ENCODE measurements at regions not wholly inside any gene's neighbourhood (a gene's known extent, or its start where the extent isn't known, plus 50 kb on each side); places are given as distances from the start of the nearest gene placed in this dataset.

- TF ChIP-seq, protein P1, sequence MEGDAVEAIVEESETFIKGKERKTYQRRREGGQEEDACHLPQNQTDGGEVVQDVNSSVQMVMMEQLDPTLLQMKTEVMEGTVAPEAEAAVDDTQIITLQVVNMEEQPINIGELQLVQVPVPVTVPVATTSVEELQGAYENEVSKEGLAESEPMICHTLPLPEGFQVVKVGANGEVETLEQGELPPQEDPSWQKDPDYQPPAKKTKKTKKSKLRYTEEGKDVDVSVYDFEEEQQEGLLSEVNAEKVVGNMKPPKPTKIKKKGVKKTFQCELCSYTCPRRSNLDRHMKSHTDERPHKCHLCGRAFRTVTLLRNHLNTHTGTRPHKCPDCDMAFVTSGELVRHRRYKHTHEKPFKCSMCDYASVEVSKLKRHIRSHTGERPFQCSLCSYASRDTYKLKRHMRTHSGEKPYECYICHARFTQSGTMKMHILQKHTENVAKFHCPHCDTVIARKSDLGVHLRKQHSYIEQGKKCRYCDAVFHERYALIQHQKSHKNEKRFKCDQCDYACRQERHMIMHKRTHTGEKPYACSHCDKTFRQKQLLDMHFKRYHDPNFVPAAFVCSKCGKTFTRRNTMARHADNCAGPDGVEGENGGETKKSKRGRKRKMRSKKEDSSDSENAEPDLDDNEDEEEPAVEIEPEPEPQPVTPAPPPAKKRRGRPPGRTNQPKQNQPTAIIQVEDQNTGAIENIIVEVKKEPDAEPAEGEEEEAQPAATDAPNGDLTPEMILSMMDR (IDR thresholded peaks at IDR 0.05; ENCODE audit: low read depth, low read length) = no peak
- no peak for TF ChIP-seq POLR2A (IDR thresholded peaks at IDR 0.05; ENCODE audit: extremely low read depth, insufficient read length)
- no peak for TF ChIP-seq MYC (IDR thresholded peaks at IDR 0.05; ENCODE audit: low read depth, low read length)
- TF ChIP-seq, protein P2, sequence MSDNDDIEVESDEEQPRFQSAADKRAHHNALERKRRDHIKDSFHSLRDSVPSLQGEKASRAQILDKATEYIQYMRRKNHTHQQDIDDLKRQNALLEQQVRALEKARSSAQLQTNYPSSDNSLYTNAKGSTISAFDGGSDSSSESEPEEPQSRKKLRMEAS (IDR thresholded peaks at IDR 0.05; ENCODE audit: low read depth, low read length) = no peak
Observed at GRCh38 chr12:125201090-125201489, 135.9 kb downstream of the AACS start.
